GM21576 (cell line): ENCODE measurements at regions not wholly inside any gene's neighbourhood (a gene's known extent, or its start where the extent isn't known, plus 50 kb on each side); places are given as distances from the start of the nearest gene placed in this dataset.
"Not testable (repeated sequence)": the region's sequence is repeated elsewhere in the genome, so short reads cannot be mapped to it uniquely, and the experiment has no call there.

ENCODE experiments used
- ATAC-seq: cut with Tn5 transposase; IDR thresholded peaks from one replicate; pipeline ENCODE4 v1.9.1; 2021; ENCODE audit warnings: mild to moderate bottlenecking, moderate library complexity; ENCODE audit not compliant: unreplicated experiment

DNA sequence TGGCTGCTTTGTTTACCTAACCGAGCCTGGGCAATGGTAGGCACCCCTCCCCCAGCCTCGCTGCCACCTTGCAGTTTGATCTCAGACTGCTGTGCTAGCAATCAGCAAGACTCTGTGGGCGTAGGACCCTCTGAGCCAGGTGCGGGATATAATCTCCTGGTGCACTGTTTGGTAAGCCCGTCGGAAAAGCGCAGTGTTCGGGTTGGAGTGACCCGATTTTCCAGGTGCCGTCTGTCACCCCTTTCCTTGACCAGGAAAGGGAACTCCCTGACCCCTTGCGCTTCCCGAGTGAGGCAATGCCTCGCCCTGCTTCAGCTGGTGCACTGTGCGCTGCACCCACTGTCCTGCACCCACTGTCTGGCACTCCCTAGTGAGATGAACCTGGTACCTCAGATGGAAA is 482.2 kb upstream of the SMC2 start:
- not testable (repeated sequence) for ATAC-seq

DNA sequence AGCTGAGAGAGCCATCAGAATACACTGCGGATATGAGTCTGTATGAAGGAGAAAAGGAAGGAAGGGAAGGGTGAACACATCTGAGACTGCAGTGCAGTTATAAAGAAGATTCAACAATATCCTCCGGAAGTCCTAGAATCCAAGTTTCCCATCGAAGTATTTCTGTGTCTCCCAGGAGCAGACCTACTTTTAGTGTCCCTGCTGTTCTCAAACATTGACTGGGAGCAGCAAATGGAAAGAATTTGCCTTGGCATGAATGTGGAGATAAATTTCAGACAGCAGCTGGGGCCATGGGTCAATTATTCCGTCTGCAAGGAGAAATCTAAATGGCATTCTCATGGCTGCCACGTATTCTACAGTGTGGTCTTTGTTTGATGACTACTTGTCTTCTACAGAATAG is 478.1 kb upstream of the SMC2 start:
- ATAC-seq = no peak

DNA sequence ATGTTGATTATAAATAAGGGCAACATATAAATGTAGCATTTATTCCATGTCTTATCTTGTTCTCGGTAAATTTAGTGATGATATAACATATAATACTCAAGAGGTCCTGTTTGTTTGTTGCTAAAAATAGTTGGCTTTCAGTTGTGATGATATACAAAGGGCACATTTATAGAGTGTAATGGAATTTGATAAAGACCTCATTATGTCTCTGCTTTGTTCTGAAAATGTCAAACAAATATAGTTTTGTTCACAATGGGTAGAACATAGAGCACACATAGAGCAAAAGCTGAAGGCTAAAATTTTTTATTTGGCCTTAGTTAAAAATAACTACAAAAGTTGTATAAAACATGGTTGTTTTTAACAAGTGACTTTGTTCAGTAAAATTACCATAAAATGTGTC is 477.1 kb upstream of the SMC2 start:
- no peak for ATAC-seq

DNA sequence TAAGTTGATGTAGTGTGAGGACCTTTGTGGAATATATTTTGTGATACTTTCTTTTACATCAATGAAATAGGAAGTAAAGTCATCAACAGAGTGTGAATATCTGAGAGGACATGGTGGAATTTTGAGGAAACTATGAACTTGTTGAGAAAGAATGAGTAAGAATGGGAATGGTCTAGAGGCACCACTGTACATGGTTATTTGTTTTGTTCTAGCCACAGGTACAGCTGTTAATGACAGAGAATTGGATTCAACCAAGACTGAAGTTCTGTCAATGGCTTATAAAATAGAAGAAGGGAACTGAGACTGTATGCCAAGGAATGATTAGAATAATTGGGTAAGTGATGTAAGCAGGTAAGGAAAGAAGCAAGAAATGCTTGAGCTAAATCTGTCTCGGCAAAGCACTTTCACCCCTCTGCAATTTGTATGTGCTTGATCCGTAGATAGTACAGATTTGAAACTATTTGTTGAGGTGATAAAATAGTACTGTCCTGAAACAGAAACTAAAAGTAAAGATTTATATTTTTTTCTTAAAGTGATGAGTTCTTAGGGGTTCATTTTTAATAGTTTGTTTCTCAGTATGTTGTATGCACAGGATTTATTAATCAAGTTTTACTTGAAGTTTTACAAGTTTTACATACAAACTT is 468.8 kb upstream of the SMC2 start:
- ATAC-seq = no peak

DNA sequence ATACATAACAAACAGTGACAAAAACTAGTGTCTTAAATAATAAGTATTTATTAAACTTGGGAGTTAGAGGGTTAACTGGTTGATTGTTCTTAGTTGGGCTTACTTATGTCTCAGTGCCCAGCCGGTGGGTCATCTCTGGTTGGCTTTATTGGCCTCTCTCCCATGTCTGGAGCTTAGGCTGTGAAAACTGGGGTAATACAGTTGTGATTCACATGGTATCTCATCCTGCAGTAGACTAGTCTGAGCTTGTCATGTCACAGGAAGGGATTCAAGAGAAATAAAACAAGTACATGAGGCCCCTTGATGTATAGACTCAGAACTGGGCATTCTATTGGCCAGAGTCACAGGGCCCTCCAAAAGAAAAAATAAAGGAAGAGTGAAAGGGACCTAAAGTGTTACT is 466.4 kb upstream of the SMC2 start:
- ATAC-seq = no peak

DNA sequence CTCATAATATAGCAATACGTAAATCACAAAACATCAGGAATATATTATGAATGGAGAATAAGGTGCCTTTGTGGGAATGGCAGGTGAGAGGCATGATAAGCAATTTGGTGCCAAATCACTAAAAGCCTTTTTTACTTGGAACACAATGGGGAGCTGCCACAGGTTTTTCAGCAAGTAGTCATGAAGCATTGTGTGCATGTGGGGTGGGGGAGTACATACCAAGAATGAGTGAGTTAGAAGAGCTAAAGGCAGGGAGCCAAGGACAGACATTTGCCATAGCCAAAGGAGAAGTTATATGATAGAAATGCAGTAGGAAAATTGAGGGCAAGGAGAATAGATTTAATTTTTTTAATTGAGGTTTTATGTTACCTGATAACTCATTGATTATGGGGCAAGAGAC is 445.0 kb upstream of the SMC2 start:
- ATAC-seq = no peak

DNA sequence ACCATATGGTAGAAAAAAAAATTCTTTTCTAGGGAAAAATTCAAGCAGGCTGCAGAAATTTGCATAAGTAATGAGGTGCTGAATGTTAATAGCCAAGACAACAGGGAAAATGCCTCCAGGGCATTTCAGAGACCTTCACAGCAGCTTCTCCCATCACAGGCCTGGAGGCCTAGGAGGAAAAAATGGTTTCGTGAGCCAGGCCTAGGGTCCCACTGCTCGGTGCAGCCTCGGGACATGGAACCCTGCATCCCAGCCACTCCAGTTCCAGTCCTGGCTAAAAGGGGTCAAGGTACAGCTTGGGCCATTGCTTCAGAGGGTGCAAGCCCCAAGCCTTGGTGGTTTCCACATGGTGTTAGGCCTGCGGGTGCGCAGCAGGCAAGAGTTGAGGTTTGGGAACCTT is 436.0 kb upstream of the SMC2 start:
- ATAC-seq = no peak

DNA sequence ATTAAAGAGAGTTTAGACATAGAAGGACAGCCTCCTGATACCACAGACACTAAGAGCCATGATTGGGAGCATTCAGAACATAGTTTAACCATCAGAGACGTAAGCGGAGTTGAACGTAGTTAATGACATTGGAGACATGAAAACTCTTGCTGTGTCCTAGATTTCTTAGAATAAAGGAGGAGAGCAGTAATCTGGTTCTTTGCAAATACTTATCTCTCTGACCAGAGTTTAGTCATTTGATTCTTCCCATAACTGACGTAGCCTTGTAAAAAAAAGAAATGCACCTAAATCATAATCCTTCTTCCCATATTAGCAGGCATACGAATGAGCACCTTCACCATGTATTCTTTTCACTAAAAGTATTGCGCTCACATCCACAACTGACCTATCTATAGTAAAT is 433.3 kb upstream of the SMC2 start:
- no peak for ATAC-seq

DNA sequence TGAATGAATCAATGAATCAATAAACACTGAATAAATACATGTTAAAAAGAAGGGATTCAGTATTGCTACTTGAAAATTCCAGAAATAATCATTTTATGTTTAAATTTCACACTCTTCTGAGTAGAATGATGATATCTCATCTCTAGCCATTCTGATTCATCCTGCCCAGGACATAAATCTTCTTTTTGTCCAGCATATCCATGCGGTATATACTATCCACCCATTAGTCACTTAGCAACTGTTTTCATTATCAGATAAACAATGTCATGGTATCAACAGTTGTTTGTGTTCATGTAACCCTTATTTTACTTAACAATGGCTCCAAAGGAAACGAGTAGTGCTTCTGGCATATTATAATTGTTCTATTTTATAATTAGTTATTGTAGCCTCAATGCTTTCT is 432.4 kb upstream of the SMC2 start:
- no peak for ATAC-seq

DNA sequence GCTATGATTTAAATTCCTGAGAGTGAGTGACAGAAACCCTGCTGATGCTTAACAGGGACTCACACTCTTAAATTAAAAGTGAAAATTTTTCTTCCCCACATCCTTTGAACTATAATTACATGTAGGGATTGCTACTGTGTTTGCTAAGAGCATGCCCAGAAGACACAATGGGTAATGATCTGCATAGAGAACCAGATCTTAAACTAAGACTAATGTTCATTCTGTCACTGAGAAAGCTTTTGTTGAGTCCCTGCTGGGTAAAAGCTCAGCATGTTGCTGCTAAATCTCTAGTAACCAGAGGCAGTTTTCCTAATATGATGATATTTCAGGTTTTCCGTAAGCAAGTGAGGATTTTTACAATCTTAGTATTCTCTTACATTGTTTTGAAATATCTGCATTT is 424.8 kb upstream of the SMC2 start:
- no peak for ATAC-seq

DNA sequence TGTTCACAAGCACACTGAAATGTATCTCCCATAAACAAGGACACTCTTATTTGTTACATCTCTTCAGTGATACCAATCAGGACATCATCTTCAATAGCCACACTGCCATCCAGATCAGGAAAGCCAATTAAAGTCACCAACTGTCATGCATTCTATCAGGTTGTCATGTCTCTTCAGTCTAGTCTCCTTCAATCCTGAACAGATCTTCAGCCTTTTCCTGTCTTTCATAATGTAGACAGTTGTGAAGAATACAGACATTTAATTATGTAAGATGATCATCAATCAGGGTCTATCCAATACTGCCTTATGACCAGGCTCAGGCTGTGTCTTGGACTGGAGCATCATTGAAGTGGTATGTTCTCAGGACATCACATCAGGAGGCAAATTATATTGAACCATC is 419.8 kb upstream of the SMC2 start:
- no peak for ATAC-seq

DNA sequence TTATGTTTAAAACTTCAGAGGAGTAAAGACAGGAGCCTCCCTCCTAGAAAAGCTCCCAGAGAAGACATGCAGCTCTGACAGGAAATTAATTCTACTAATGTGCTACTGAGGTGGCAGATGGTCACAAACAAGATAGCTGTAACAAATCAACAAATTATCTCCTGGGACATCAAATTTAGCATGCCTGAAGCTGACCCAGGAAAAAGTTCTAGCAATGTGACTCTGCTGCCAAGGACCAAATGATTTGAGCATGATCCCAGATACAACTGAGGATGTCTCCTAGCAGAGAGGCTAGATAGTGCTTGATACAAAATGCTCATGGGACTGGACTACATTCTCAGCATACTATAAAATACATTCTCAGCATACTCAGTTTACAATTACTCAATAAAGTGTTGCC is 413.5 kb upstream of the SMC2 start:
- ATAC-seq = no peak

DNA sequence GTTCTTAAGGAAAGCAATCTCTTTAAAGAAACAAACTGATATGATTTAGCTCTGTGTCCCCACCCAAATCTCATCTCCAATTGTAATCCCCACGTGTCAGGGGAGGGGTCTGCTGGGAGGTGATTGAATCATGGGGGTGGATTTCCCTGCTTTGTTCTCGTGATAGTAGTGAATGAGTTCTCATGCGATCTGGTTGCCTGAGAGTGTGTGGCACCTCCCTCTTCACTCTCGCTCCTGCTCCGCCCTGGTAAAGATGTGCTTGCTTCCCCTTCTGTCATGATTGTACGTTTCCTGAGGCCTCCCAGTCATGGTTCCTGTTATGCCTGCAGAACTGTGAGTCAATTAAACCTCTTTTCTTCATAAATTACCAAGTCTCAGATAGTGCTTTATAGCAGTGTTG is 412.7 kb upstream of the SMC2 start:
- ATAC-seq = no peak

DNA sequence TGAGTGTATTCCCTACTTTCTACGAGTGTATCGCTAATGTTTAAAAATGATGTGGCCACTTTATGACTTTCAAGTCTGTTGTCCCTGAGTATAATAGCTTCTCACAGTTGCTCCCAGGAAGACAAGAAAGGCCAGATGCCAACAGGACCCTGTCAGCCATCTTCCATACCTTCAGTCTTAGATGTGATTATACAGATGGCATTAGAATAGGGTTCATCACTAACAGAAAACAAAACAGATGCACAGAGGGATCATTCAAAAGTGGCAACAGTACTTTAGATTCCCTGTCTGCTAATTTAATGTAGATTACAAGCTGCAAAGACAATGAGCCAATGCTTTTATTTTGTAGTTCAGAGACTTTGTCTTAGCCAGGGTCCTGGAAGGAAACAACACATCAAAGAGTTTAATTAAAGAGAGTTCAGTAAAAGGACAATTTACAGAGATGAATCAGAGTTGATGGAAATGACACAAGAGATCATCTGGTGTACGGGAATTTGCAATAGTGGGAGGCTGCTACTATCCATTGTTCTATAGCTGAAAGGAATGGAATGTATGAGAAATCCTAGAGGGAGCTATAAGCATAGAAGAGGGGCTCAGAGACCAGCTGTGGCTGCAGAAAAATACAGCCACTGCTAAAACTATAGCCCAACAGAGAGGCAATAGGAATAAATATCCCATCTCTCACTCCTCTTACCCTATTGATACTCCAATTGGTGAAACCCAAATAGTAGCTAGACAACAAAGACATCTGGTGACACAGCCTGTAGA is 393.7 kb upstream of the SMC2 start:
- no peak for ATAC-seq

DNA sequence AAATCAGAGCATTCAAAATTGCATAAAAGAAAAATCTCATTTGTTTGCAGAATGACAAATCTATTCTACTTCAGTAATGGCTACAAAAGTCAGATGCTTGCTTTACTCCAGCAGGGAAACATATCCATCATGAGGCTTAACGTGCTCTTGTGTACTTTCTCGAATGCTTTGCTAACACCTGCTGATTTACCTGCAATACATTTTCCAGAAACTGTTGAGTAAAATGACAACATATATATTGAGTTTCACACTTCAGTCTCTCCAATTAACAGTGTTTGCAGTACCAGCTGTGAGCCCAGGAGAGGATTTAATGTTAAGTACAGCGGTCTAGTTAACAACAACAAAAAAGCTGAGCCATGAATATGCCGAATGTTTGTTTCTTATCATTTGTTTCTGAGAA is 391.5 kb upstream of the SMC2 start:
- ATAC-seq = no peak

DNA sequence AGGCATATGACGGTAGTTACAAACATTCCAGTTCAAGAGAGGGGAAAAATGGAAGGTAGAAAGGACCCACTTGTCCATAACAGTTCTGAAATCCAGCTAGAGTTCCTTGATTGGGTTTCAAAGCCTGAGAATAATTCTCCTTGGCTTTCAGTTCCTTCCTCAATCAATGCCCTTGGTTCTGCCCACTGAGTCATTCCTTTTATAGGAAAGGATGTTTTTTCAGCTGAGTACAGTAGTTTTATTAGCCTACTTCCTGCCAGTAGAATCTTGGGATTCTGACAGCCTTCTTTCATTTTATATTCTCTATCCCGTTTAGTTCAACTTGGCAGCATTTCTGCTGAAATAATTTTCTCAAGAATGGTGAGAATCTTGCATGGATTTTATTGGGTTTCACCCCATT is 386.9 kb upstream of the SMC2 start:
- ATAC-seq = no peak

DNA sequence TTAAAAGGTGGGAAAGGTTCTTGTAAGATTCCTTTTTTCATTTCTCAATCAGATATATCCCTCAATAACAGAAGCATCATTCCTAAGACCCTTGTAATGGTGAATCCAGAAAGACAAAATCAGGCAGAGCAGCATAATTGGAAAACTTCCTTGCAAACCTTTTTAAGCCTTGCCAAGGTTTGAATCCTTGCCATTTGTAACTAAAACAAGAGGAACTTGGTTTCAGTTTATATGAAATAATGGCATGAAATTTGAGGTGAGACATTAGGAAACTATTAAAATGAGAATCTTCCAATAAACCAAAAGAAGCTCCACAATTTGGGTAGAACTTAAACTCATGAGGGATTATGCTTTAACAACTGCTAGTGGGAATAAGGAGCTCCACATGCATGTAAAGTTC is 384.7 kb upstream of the SMC2 start:
- no peak for ATAC-seq

DNA sequence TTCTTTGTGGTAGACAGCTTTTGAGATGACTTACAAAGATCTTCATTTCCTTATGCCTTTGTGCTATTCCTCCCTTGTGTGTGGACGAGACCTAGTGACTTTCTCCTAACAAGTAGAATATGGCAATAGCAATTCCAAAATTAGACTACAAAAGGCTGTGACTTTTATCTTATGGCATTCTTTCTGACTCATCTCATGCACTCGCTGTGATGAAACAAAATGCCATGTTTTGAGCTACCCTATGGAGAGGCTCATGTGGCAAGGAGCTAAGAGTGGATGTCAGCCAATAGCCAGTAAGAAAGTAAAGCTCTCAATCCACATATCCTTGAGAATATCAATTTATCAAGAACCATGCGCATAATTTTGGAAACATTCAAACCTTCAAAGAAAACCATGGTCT is 380.5 kb upstream of the SMC2 start:
- ATAC-seq = no peak

DNA sequence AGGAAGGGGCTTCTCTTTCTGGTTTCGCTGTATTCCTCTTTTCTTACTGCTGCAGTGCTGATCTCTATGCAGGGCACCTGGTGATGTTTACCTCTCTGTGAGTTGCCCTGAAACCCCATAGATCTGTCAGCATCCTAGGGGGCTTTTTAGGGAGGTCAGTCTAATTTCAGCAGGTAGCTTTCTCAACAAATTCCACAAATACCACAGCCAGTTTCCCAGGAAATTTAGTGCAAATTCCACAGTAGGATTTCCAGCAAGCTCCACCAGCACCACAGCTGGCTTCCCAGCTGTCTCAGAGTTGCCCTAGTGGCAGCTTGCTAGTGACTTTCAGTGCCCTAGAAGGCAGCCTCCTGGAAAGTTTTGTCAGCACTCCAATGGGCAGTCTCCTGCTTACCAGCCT is 379.1 kb upstream of the SMC2 start:
- no peak for ATAC-seq

DNA sequence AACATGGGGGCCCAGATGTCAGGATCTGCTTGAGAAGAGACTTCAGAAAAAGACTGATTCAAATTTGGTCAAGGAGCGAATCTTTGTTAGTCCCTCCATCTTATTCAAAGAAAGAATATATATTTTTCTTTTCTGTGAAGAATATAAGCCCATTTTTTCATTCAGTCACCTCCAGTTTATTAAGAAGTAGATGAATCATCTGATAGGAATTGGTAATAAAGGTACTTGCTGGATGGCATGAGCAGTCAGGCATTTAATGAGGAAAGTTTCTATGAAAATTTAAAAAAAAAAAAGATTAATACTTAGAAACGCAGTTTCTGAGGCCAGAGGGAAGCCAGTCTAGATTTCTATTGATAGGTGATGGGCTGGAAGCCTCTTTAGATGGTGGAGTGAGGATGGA is 373.1 kb upstream of the SMC2 start:
- ATAC-seq = no peak

DNA sequence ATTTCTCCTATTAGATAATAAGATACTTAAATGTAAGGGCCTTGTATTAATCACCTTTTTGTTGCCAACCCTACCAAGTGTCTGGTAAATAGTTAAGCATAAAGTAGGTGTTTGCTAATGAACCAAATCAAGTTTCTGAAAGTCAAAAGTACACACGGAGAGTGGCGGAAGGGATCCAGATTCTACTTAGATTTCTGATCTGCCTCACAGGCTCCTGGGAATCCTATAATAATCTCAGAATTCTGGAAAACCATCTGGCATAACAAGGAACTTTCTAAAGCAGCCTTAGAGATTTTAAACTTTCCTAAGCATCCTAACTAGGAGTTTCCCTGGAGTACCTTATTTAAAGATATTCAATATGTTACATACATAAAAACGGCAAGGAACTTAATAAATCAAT is 363.2 kb upstream of the SMC2 start:
- ATAC-seq = no peak

DNA sequence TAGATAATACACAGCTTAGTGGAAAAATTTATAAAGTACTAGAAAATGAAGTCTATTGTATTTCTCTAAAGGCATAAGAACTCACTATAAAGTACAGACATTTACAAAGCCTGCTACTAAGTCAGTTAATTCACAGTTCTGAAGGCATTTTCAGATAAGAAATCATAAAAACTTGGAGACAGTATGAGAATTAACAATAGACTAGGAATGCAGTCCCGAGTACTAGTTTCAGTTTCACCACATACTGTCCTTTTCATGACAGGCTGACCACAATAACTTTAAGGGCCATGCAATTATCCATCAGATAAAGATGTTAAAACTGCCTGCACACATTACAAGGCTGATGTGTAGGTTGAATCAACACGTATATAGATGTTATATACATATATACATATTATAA is 362.6 kb upstream of the SMC2 start:
- no peak for ATAC-seq

DNA sequence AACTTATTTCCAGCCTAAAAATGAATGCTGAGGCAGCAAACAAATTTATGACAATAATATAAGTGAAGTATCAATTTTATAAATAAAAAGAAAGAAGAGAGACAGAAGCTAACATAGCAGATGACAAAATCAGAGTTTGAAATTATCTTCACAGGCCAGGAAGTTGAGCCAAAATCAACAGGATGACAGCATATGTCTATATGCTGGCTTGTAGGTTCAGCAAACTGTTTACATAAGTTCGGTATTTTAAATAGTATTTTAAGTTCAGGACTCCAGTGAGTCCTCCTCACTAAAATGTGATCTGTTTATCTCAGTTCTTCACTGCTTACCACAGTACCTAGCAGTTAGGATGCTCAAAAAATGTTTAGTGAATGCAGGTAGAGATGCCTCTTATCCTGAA is 359.6 kb upstream of the SMC2 start:
- ATAC-seq = no peak
